ENCODE measurements at regions not wholly inside any gene's neighbourhood (a gene's known extent, or its start where the extent isn't known, plus 50 kb on each side); places are given as distances from the start of the nearest gene placed in this dataset.

- no peak overlapping the region for H3K4me3 ChIP-seq (ENCODE audit: low read depth in 1 of 3, low read length in 3 of 3)
- 46 to 78% (median 47%) methylated on average over 1 of the region's 1 CpG for WGBS, 3 donors
- no peak for FAIRE-seq
These were observed 298.4 kb upstream of the CDH9 start for GRCh38 chr5:27336817-27337216.

GRCh38 chr5:27328480-27328879 lies 290.1 kb upstream of the CDH9 start:
- H3K27ac ChIP-seq (ENCODE audit: low read depth in 1 of 3, low read length in 2 of 3): no peak overlapping the region
- H3K4me1 ChIP-seq (ENCODE audit: control insufficient read depth in 3 of 3, insufficient read depth in 2 of 3, low read depth in 1 of 3, low read length in 2 of 3): no peaks in the 10 kb centered on the region
- no peaks in the 10 kb centered on the region for H3K27me3 ChIP-seq (ENCODE audit: control insufficient read depth in 3 of 3, insufficient read depth in 3 of 3, low read length in 3 of 3)
- WGBS, 3 donors: 78 to 86% (median 83%) methylated on average over 4 of the region's 4 CpGs
- H3K9me3 ChIP-seq (ENCODE audit: control insufficient read depth in 2 of 2, insufficient read depth in 1 of 2, low read depth in 1 of 2, low read length in 1 of 2): no peaks in the 10 kb centered on the region
- no peaks in the 10 kb centered on the region for H3K36me3 ChIP-seq (ENCODE audit: control insufficient read depth in 3 of 3, insufficient read depth in 2 of 3, low read depth in 1 of 3, low read length in 3 of 3)
- FAIRE-seq (no peak), DNase-seq (no peak)
- no peak overlapping the region for H3K4me3 ChIP-seq (ENCODE audit: low read depth in 1 of 3, low read length in 3 of 3)

More at GRCh38 chr5:27336817-27337216, 298.4 kb upstream of the CDH9 start:
- H3K27ac ChIP-seq (ENCODE audit: low read depth in 1 of 3, low read length in 2 of 3): no peak overlapping the region
- no peaks in the 10 kb centered on the region for H3K27me3 ChIP-seq (ENCODE audit: control insufficient read depth in 3 of 3, insufficient read depth in 3 of 3, low read length in 3 of 3)
- H3K4me1 ChIP-seq (ENCODE audit: control insufficient read depth in 3 of 3, insufficient read depth in 2 of 3, low read depth in 1 of 3, low read length in 2 of 3): no peaks in the 10 kb centered on the region
- no peak for DNase-seq
- no peaks in the 10 kb centered on the region for H3K9me3 ChIP-seq (ENCODE audit: control insufficient read depth in 2 of 2, insufficient read depth in 1 of 2, low read depth in 1 of 2, low read length in 1 of 2)
- H3K36me3 ChIP-seq (ENCODE audit: control insufficient read depth in 3 of 3, insufficient read depth in 2 of 3, low read depth in 1 of 3, low read length in 3 of 3): no peaks in the 10 kb centered on the region

- no peak for FAIRE-seq
- H3K27me3 ChIP-seq (ENCODE audit: control insufficient read depth in 3 of 3, insufficient read depth in 3 of 3, low read length in 3 of 3): no peaks in the 10 kb centered on the region
- no peaks in the 10 kb centered on the region for H3K9me3 ChIP-seq (ENCODE audit: control insufficient read depth in 2 of 2, insufficient read depth in 1 of 2, low read depth in 1 of 2, low read length in 1 of 2)
These were observed 287.1 kb upstream of the CDH9 start for GRCh38 chr5:27325513-27325912.

GRCh38 chr5:27318701-27319100 lies 280.3 kb upstream of the CDH9 start:
- no peaks in the 10 kb centered on the region for H3K27me3 ChIP-seq (ENCODE audit: control insufficient read depth in 3 of 3, insufficient read depth in 3 of 3, low read length in 3 of 3)
- 77 to 83% (median 80%) methylated on average over 4 of the region's 4 CpGs for WGBS, 3 donors
- H3K4me1 ChIP-seq (ENCODE audit: control insufficient read depth in 3 of 3, insufficient read depth in 2 of 3, low read depth in 1 of 3, low read length in 2 of 3): no peaks in the 10 kb centered on the region
- FAIRE-seq (no peak), DNase-seq (no peak)
- H3K36me3 ChIP-seq (ENCODE audit: control insufficient read depth in 3 of 3, insufficient read depth in 2 of 3, low read depth in 1 of 3, low read length in 3 of 3): no peaks in the 10 kb centered on the region
- no peaks in the 10 kb centered on the region for H3K9me3 ChIP-seq (ENCODE audit: control insufficient read depth in 2 of 2, insufficient read depth in 1 of 2, low read depth in 1 of 2, low read length in 1 of 2)
- H3K4me3 ChIP-seq (ENCODE audit: low read depth in 1 of 3, low read length in 3 of 3): no peak overlapping the region
- H3K27ac ChIP-seq (ENCODE audit: low read depth in 1 of 3, low read length in 2 of 3): no peak overlapping the region

More at GRCh38 chr5:27325513-27325912, 287.1 kb upstream of the CDH9 start:
- Histone ChIP-seq H3K36me3 (ENCODE audit: control insufficient read depth in 3 of 3, insufficient read depth in 2 of 3, low read depth in 1 of 3, low read length in 3 of 3) (no peaks in the 10 kb centered on the region), H3K4me3 (ENCODE audit: low read depth in 1 of 3, low read length in 3 of 3) (no peak overlapping the region), H3K27ac (ENCODE audit: low read depth in 1 of 3, low read length in 2 of 3) (no peak overlapping the region), H3K4me1 (ENCODE audit: control insufficient read depth in 3 of 3, insufficient read depth in 2 of 3, low read depth in 1 of 3, low read length in 2 of 3) (no peaks in the 10 kb centered on the region)
- no peak for DNase-seq

GRCh38 chr5:27316271-27316650 lies 277.9 kb upstream of the CDH9 start:
- no peaks in the 10 kb centered on the region for H3K4me1 ChIP-seq (ENCODE audit: control insufficient read depth in 3 of 3, insufficient read depth in 2 of 3, low read depth in 1 of 3, low read length in 2 of 3)
- H3K36me3 ChIP-seq (ENCODE audit: control insufficient read depth in 3 of 3, insufficient read depth in 2 of 3, low read depth in 1 of 3, low read length in 3 of 3): no peaks in the 10 kb centered on the region
- WGBS, 3 donors: 82 to 92% (median 83%) methylated on average over 2 of the region's 2 CpGs
- no peaks in the 10 kb centered on the region for H3K9me3 ChIP-seq (ENCODE audit: control insufficient read depth in 2 of 2, insufficient read depth in 1 of 2, low read depth in 1 of 2, low read length in 1 of 2)
- H3K27me3 ChIP-seq (ENCODE audit: control insufficient read depth in 3 of 3, insufficient read depth in 3 of 3, low read length in 3 of 3): no peaks in the 10 kb centered on the region
- DNase-seq: no peak
- H3K4me3 ChIP-seq (ENCODE audit: low read depth in 1 of 3, low read length in 3 of 3): no peak overlapping the region
- FAIRE-seq: no peak
- no peak overlapping the region for H3K27ac ChIP-seq (ENCODE audit: low read depth in 1 of 3, low read length in 2 of 3)

GRCh38 chr5:27315363-27316270 lies 277.2 kb upstream of the CDH9 start:
- Histone ChIP-seq H3K9me3 (ENCODE audit: control insufficient read depth in 2 of 2, insufficient read depth in 1 of 2, low read depth in 1 of 2, low read length in 1 of 2) (no peaks in the 10 kb centered on the region), H3K27ac (ENCODE audit: low read depth in 1 of 3, low read length in 2 of 3) (no peak overlapping the region), H3K4me1 (ENCODE audit: control insufficient read depth in 3 of 3, insufficient read depth in 2 of 3, low read depth in 1 of 3, low read length in 2 of 3) (no peaks in the 10 kb centered on the region), H3K27me3 (ENCODE audit: control insufficient read depth in 3 of 3, insufficient read depth in 3 of 3, low read length in 3 of 3) (no peaks in the 10 kb centered on the region), H3K36me3 (ENCODE audit: control insufficient read depth in 3 of 3, insufficient read depth in 2 of 3, low read depth in 1 of 3, low read length in 3 of 3) (no peaks in the 10 kb centered on the region), H3K4me3 (ENCODE audit: low read depth in 1 of 3, low read length in 3 of 3) (no peak overlapping the region)
- DNase-seq: no peak
- WGBS, 3 donors: 52 to 60% (median 57%) methylated on average over 7 of the region's 7 CpGs
- FAIRE-seq: no peak

- no peak overlapping the region for H3K27ac ChIP-seq (ENCODE audit: low read depth in 1 of 3, low read length in 2 of 3)
- DNase-seq (no peak), FAIRE-seq (no peak)
- no peaks in the 10 kb centered on the region for H3K4me1 ChIP-seq (ENCODE audit: control insufficient read depth in 3 of 3, insufficient read depth in 2 of 3, low read depth in 1 of 3, low read length in 2 of 3)
- no peaks in the 10 kb centered on the region for H3K36me3 ChIP-seq (ENCODE audit: control insufficient read depth in 3 of 3, insufficient read depth in 2 of 3, low read depth in 1 of 3, low read length in 3 of 3)
- no peaks in the 10 kb centered on the region for H3K27me3 ChIP-seq (ENCODE audit: control insufficient read depth in 3 of 3, insufficient read depth in 3 of 3, low read length in 3 of 3)
- H3K9me3 ChIP-seq (ENCODE audit: control insufficient read depth in 2 of 2, insufficient read depth in 1 of 2, low read depth in 1 of 2, low read length in 1 of 2): no peaks in the 10 kb centered on the region
- 58 to 65% (median 61%) methylated on average over 4 of the region's 4 CpGs for WGBS, 3 donors
- no peak overlapping the region for H3K4me3 ChIP-seq (ENCODE audit: low read depth in 1 of 3, low read length in 3 of 3)
These were observed 275.2 kb upstream of the CDH9 start for GRCh38 chr5:27313549-27313948.

- Histone ChIP-seq H3K4me3 (ENCODE audit: low read depth in 1 of 3, low read length in 3 of 3) (no peak overlapping the region), H3K27ac (ENCODE audit: low read depth in 1 of 3, low read length in 2 of 3) (no peak overlapping the region), H3K4me1 (ENCODE audit: control insufficient read depth in 3 of 3, insufficient read depth in 2 of 3, low read depth in 1 of 3, low read length in 2 of 3) (no peaks in the 10 kb centered on the region), H3K9me3 (ENCODE audit: control insufficient read depth in 2 of 2, insufficient read depth in 1 of 2, low read depth in 1 of 2, low read length in 1 of 2) (no peaks in the 10 kb centered on the region), H3K36me3 (ENCODE audit: control insufficient read depth in 3 of 3, insufficient read depth in 2 of 3, low read depth in 1 of 3, low read length in 3 of 3) (no peaks in the 10 kb centered on the region), H3K27me3 (ENCODE audit: control insufficient read depth in 3 of 3, insufficient read depth in 3 of 3, low read length in 3 of 3) (no peaks in the 10 kb centered on the region)
- DNase-seq: no peak
- no peak for FAIRE-seq
- 74 to 85% (median 74%) methylated on average over 5 of the region's 5 CpGs for WGBS, 3 donors
These were observed 274.0 kb upstream of the CDH9 start for GRCh38 chr5:27312291-27312893.

All from small intestine (tissue), 7 donors.